MCF 10A (cell line): ENCODE measurements at regions not wholly inside any gene's neighbourhood (a gene's known extent, or its start where the extent isn't known, plus 50 kb on each side); places are given as distances from the start of the nearest gene placed in this dataset.
"Not testable (repeated sequence)": the region's sequence is repeated elsewhere in the genome, so short reads cannot be mapped to it uniquely, and the experiment has no call there.

Experiments
- BruUV-seq: library from RNA; stranded (reverse); fragments of 400-500 nt; replicated peaks from 2 replicates; lab custom pipeline; 2021; lab: Mats Ljungman, UMichigan
- CTCF ChIA-PET: fragments of 300-600 bp; sonication (Branson Sonifier 250); formaldehyde crosslinking; extraction: SDS; loops from one replicate; lab custom pipeline; 2021; ENCODE audit warnings: antibody characterized with exemption, inconsistent platforms; lab: Yijun Ruan, JAX
- POLR2A ChIA-PET: fragments of 300-600, 350-650 bp; sonication (Branson Sonifier 250); formaldehyde crosslinking; extraction: SDS; loops from one replicate; lab custom pipeline; 2020; ENCODE audit warnings: antibody characterized with exemption, inconsistent platforms; lab: Yijun Ruan, JAX
- DNase-seq: peaks from one replicate; pipeline ENCODE4 v3.0.0-alpha.2; 2018; ENCODE audit not compliant: unreplicated experiment
- H3K27ac Mint-ChIP-seq: one replicate; pipeline ENCODE4 v1.8.0; 2022; ENCODE audit warnings: mild to moderate bottlenecking, low read depth, mixed read lengths; ENCODE audit not compliant: unreplicated experiment
- H3K27me3 Mint-ChIP-seq: one replicate; pipeline ENCODE4 v1.8.0; 2022; ENCODE audit warnings: mixed read lengths; ENCODE audit not compliant: insufficient read depth, unreplicated experiment
- H3K36me3 Mint-ChIP-seq: one replicate; pipeline ENCODE4 v1.8.0; 2022; ENCODE audit warnings: mild to moderate bottlenecking, moderate library complexity, mixed read lengths; ENCODE audit not compliant: insufficient read depth, unreplicated experiment
- H3K4me1 Mint-ChIP-seq: one replicate; pipeline ENCODE4 v1.8.0; 2022; ENCODE audit warnings: mixed read lengths; ENCODE audit not compliant: insufficient read depth, unreplicated experiment
- H3K4me3 Mint-ChIP-seq: one replicate; pipeline ENCODE4 v1.8.0; 2022; ENCODE audit warnings: mild to moderate bottlenecking, moderate library complexity, mixed read lengths; ENCODE audit not compliant: unreplicated experiment
- H3K9me3 Mint-ChIP-seq: one replicate; pipeline ENCODE4 v1.8.0; 2022; ENCODE audit warnings: mixed read lengths; ENCODE audit not compliant: unreplicated experiment
- intact Hi-C: fragments of 100-400 bp; cut with micrococcal nuclease; formaldehyde crosslinking; loops from 2 replicates; pipeline ENCODE4 v1.14.1; 2022
- TF ChIP-seq, protein P1 (sequence below): fragments of 200-600 bp; IDR thresholded peaks from one replicate; pipeline ENCODE4 v1.8.0; 2022; ENCODE audit warnings: antibody characterized with exemption, mild to moderate bottlenecking; ENCODE audit not compliant: unreplicated experiment

DNA sequence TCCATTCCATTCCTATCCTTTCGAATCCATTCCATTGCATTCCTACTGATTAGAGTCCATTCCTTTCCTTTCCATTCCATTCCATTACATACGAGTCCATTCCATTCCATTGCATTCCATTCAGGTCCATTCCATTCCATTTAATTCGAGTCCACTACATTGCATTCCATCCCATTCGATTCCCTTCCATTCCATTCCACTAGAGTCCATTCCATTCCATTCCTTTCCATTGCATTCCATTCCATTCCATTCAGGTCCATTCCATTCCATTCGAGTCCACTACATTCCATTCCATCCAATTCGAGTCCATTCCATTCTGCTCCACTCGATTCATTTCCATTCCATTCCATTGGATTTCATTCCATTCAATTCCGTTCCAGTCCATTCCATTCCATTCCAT lies 1133.6 kb downstream of the RPIA start:
- no peak overlapping the region for H3K27ac Mint-ChIP-seq
- H3K9me3 Mint-ChIP-seq: peaks cover 42% of the 10 kb centered on the region
- H3K4me1 Mint-ChIP-seq: no peaks in the 10 kb centered on the region
- intact Hi-C loops: no loop called here
- ChIA-PET CTCF (no interaction called here), POLR2A (no interaction called here)
- H3K4me3 Mint-ChIP-seq: no peak overlapping the region
- TF ChIP-seq, protein P1, sequence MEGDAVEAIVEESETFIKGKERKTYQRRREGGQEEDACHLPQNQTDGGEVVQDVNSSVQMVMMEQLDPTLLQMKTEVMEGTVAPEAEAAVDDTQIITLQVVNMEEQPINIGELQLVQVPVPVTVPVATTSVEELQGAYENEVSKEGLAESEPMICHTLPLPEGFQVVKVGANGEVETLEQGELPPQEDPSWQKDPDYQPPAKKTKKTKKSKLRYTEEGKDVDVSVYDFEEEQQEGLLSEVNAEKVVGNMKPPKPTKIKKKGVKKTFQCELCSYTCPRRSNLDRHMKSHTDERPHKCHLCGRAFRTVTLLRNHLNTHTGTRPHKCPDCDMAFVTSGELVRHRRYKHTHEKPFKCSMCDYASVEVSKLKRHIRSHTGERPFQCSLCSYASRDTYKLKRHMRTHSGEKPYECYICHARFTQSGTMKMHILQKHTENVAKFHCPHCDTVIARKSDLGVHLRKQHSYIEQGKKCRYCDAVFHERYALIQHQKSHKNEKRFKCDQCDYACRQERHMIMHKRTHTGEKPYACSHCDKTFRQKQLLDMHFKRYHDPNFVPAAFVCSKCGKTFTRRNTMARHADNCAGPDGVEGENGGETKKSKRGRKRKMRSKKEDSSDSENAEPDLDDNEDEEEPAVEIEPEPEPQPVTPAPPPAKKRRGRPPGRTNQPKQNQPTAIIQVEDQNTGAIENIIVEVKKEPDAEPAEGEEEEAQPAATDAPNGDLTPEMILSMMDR: no peak
- no peaks in the 10 kb centered on the region for H3K36me3 Mint-ChIP-seq
- no peak for DNase-seq
- BruUV-seq: no TSS peak
- H3K27me3 Mint-ChIP-seq: no peaks in the 10 kb centered on the region

DNA sequence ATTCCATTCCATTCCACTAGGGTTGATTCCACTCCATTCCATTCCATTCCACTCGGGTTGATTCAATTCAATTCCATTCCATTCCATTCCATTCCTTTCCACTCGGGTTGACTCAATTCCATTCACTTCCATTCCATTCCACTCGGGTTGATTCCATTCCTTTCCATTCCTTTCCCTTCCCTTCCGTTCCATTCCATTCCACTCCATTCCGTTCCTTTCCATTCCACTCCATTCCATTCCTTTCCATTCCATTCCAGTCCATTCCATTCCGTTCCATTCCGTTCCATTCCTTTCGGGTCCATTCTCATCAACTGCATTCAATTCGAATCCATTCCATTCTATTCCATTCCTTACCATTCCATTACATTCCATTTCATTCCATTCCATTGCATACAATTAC lies 1135.3 kb downstream of the RPIA start:
- DNase-seq, H3K27ac Mint-ChIP-seq, H3K4me1 Mint-ChIP-seq, intact Hi-C loops, H3K36me3 Mint-ChIP-seq, POLR2A ChIA-PET, CTCF ChIA-PET, BruUV-seq, H3K27me3 Mint-ChIP-seq, H3K4me3 Mint-ChIP-seq: not testable (repeated sequence)
- H3K9me3 Mint-ChIP-seq: peaks cover 25% of the 10 kb centered on the region

DNA sequence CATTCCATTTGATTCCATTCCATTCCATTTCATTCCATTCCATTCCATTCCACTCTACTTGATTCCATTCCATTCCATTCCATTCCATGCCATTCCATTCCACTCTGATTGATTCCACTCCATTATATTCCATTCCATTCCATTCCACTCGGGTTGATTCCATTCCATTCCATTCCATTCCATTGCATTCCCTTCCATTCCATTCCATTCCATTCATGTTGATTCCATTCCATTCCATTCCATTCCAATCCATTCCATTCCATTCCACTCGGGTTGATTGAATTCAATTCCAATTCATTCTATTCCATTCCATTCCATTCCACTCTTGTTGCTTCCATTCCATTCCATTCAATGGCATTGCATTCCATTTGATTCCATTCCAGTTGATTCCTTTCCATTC lies 1136.4 kb downstream of the RPIA start:
- POLR2A ChIA-PET, BruUV-seq, H3K4me3 Mint-ChIP-seq, H3K27ac Mint-ChIP-seq, DNase-seq, intact Hi-C loops, H3K4me1 Mint-ChIP-seq, CTCF ChIA-PET, H3K27me3 Mint-ChIP-seq, H3K36me3 Mint-ChIP-seq: not testable (repeated sequence)
- peaks cover 14% of the 10 kb centered on the region for H3K9me3 Mint-ChIP-seq

DNA sequence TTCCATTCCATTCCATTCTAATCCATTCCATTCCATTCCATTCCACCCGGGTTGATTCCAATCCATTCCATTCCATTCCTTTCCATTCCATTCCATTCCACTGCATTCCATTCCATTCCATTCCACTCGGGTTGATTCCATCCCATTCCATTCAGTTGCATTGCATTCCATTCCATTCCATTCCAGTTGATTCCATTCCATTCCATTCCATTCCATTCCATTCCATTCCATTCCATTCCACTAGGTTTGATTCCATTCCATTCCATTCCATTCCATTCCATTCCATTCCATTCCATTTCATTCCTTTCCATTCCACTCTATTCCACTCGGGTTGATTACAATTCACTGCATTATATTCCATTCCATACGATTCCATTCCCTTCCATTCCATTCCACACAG lies 1136.9 kb downstream of the RPIA start:
- H3K36me3 Mint-ChIP-seq, CTCF ChIA-PET, intact Hi-C loops, H3K9me3 Mint-ChIP-seq, BruUV-seq, H3K4me3 Mint-ChIP-seq, POLR2A ChIA-PET, H3K4me1 Mint-ChIP-seq, H3K27me3 Mint-ChIP-seq, DNase-seq, H3K27ac Mint-ChIP-seq: not testable (repeated sequence)

DNA sequence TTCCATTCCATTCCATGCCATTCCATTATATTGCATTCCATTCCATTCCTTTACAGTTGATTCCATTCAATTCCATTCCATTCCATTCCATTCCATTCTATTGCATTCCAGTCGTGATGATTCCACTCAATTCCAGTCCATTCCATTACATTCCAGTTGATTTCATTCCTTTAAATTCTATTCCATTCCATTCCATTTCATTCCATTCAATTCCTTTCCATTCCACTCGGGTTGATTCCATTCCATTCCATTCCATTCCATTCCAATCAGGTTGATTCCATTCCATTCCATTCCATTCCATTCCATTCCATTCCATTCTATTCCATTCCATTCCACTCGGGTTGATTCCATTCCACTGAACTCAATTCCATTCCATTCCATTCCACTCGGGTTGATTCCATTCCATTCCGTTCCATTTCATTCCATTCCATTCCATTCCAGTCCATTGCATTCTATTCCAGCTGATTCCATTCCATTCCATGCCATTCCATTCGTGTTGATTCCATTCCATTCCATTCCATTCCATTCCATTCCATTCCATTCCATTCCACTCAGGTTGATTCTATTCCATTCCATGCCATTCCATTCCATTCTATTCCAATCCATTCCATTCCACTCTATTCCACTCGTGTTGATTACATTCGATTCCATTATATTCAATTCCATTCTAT lies 1137.6 kb downstream of the RPIA start:
- H3K36me3 Mint-ChIP-seq, DNase-seq, H3K4me3 Mint-ChIP-seq, BruUV-seq, H3K27me3 Mint-ChIP-seq, H3K4me1 Mint-ChIP-seq, H3K9me3 Mint-ChIP-seq, H3K27ac Mint-ChIP-seq, CTCF ChIA-PET, POLR2A ChIA-PET, intact Hi-C loops: not testable (repeated sequence)

DNA sequence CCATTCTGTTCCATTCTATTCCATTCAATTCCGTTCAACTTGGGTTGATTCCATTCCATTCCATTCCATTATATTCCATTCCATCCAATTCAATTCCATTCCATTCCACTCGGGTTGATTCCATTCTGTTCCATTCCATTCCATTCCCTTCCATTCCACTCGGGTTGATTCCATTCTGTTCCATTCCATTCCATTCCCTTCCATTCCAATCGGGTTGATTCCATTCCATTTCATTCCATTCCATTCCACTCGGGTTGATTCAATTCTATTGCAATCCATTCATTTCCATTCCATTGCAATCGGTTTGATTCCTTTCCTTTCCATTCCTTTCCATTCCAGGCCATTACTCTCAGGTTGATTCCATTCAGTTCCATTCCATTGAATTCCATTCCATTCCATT lies 1138.4 kb downstream of the RPIA start:
- CTCF ChIA-PET: no interaction called here
- DNase-seq: no peak
- TF ChIP-seq, protein P1: no peak
- intact Hi-C loops: no loop called here
- no peak overlapping the region for H3K4me3 Mint-ChIP-seq
- POLR2A ChIA-PET: no interaction called here
- H3K36me3 Mint-ChIP-seq: no peaks in the 10 kb centered on the region
- no peaks in the 10 kb centered on the region for H3K27me3 Mint-ChIP-seq
- no TSS peak for BruUV-seq
- no peaks in the 10 kb centered on the region for H3K4me1 Mint-ChIP-seq
- no peaks in the 10 kb centered on the region for H3K9me3 Mint-ChIP-seq
- H3K27ac Mint-ChIP-seq: no peak overlapping the region

DNA sequence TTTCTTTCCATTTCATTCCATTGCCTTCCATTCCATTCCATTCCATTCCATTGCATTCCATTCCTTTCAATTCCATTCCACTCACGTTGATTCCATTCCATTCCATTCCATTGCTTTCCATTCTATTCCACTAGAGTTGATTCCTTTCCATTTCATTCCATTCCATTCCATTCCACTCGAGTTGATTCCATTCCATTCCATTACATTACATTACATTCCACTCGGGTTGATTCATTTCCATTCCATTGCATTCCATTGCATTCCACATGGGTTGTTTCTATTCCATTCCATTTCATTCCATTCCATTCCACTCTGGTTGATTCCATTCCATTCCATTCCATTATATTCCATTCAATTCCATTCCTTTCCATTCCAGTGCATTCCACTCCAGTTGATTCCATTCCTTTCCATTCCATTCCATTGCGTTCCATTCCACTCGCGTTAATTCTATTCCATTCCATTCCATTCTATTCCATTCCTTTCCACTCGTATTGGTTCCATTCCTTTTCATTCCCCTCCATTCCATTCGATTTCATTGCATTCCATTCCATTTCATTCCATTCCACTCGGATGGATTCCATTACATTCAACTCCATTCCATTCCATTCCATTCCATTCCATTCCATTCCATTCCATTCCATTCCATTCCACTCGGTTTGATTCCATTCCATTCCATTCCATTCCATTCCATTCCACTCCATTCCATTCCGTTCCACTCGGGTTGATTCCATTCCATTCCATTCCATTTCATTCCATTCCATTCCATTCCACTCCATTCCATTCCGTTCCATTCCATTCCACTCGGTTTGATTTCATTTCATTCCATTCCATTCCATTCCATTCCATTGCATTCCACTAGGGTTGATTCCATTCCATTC lies 1139.1 kb downstream of the RPIA start:
- H3K27ac Mint-ChIP-seq, H3K36me3 Mint-ChIP-seq, H3K4me3 Mint-ChIP-seq, CTCF ChIA-PET, BruUV-seq, intact Hi-C loops, DNase-seq, H3K27me3 Mint-ChIP-seq, H3K9me3 Mint-ChIP-seq, H3K4me1 Mint-ChIP-seq, POLR2A ChIA-PET: not testable (repeated sequence)
